ENCODE measurements at regions not wholly inside any gene's neighbourhood (a gene's known extent, or its start where the extent isn't known, plus 50 kb on each side); places are given as distances from the start of the nearest gene placed in this dataset.

DNA sequence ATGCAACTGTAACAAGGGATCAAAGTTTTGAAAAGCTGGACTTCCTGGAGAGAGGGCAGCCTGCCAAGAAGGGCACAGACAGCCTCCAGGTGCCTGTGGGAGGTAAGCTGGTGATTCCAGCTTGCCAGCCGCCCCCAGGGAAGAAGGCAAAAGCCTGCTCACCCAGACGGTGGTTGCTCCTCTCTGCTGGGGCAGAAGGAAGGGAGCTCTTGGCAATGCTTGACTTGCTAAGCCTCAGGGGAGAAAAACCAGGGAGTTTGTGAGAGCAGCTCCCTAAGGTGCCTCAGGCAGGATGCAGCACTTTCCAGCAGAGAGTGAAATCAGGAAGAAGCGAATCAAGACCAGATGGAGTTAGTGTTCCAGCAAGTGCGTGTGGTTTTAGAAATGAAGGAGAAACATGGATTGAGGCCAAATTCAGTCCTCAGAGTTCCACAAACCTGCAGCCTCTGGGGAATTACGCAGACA is 553.6 kb downstream of the BUD13 start:
- TF ChIP-seq, protein P1, sequence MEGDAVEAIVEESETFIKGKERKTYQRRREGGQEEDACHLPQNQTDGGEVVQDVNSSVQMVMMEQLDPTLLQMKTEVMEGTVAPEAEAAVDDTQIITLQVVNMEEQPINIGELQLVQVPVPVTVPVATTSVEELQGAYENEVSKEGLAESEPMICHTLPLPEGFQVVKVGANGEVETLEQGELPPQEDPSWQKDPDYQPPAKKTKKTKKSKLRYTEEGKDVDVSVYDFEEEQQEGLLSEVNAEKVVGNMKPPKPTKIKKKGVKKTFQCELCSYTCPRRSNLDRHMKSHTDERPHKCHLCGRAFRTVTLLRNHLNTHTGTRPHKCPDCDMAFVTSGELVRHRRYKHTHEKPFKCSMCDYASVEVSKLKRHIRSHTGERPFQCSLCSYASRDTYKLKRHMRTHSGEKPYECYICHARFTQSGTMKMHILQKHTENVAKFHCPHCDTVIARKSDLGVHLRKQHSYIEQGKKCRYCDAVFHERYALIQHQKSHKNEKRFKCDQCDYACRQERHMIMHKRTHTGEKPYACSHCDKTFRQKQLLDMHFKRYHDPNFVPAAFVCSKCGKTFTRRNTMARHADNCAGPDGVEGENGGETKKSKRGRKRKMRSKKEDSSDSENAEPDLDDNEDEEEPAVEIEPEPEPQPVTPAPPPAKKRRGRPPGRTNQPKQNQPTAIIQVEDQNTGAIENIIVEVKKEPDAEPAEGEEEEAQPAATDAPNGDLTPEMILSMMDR (IDR thresholded peaks at IDR 0.05) = no peak
- no peak for TF ChIP-seq ZFX (IDR thresholded peaks at IDR 0.05; ENCODE audit: borderline replicate concordance)

Data from 22Rv1 (cell line).